KBM-7 (cell line): ENCODE measurements at regions not wholly inside any gene's neighbourhood (a gene's known extent, or its start where the extent isn't known, plus 50 kb on each side); places are given as distances from the start of the nearest gene placed in this dataset.

Experiments used
- DNase-seq: peaks from one replicate; pipeline ENCODE4 v3.0.0-alpha.2; 2015
- in situ Hi-C: fragments of 300-500 bp; cut with MboI; formaldehyde crosslinking; loops from 2 replicates; pipeline ENCODE4 v1.14.3; 2020; ENCODE audit warnings: low sequenced_read_pairs, low pct_unique_long_range_greater_than_20kb, mixed read lengths

GRCh38 chr6:43836507-43837240 is 66.7 kb downstream of the VEGFA start:
- no peak for DNase-seq
- in situ Hi-C loops: no loop called here
